WTC11 (cell line): ENCODE measurements at regions not wholly inside any gene's neighbourhood (a gene's known extent, or its start where the extent isn't known, plus 50 kb on each side); places are given as distances from the start of the nearest gene placed in this dataset.

Experiments
- ATAC-seq: fragments of 200-7000 bp; cut with Tn5 transposase; 2 replicates; pipeline ENCODE4 v1.10.0; 2021; ENCODE audit warnings: mild to moderate bottlenecking, moderate library complexity
- CTCF ChIA-PET: fragments of 300-600 bp; sonication (Branson Sonifier 250); formaldehyde crosslinking; loops from one replicate; lab custom pipeline; 2021; ENCODE audit warnings: antibody characterized with exemption; lab: Charles Lee
- POLR2A ChIA-PET: fragments of 350-600 bp; sonication (Branson Sonifier 250); formaldehyde crosslinking; loops from one replicate; lab custom pipeline; 2021; ENCODE audit warnings: antibody characterized with exemption; lab: Charles Lee
- DNase-seq: peaks from one replicate; pipeline ENCODE4 v3.0.0; 2021; ENCODE audit warnings: low spot score
- H3K27ac Mint-ChIP-seq: 2 replicates; pipeline ENCODE4 v1.8.0; 2021; ENCODE audit warnings: mixed read lengths
- H3K27me3 Mint-ChIP-seq: 2 replicates; pipeline ENCODE4 v1.8.0; 2021; ENCODE audit warnings: low read depth, mild to moderate bottlenecking, moderate library complexity, mixed read lengths
- H3K36me3 Mint-ChIP-seq: 2 replicates; pipeline ENCODE4 v1.8.0; 2021; ENCODE audit warnings: mixed read lengths
- H3K4me1 Mint-ChIP-seq: 2 replicates; pipeline ENCODE4 v1.8.0; 2022; ENCODE audit warnings: mixed read lengths
- H3K4me3 Mint-ChIP-seq: 2 replicates; pipeline ENCODE4 v1.8.0; 2021; ENCODE audit warnings: mild to moderate bottlenecking, moderate library complexity, mixed read lengths
- H3K9me3 Mint-ChIP-seq: 2 replicates; pipeline ENCODE4 v1.8.0; 2021; ENCODE audit warnings: mixed read lengths
- ARID4B ChIP-seq: sonication (generic); formaldehyde crosslinking; IDR thresholded peaks from 2 replicates; pipeline ENCODE4 v1.8.0; 2023; ENCODE audit warnings: missing genetic modification reagents, mild to moderate bottlenecking, borderline replicate concordance
- CTCF ChIP-seq: fragments of 200-600 bp; IDR thresholded peaks from 2 replicates; pipeline ENCODE4 v1.8.0; 2022; ENCODE audit warnings: antibody characterized with exemption
- ELF4 ChIP-seq: sonication (generic); formaldehyde crosslinking; IDR thresholded peaks from 2 replicates; pipeline ENCODE4 v1.8.1; 2022; ENCODE audit warnings: low read depth, mild to moderate bottlenecking, moderate library complexity, missing genetic modification reagents
- FOXJ3 ChIP-seq: sonication (generic); formaldehyde crosslinking; IDR thresholded peaks from 2 replicates; pipeline ENCODE4 v1.9.0; 2021; ENCODE audit warnings: missing genetic modification reagents, mild to moderate bottlenecking, borderline replicate concordance
- GRHL2 ChIP-seq: fragments of 250-450 bp; sonication (Bioruptor Pico); IDR thresholded peaks from 2 replicates; pipeline ENCODE4 v1.8.0; 2022; ENCODE audit warnings: mild to moderate bottlenecking, moderate library complexity; ENCODE audit not compliant: insufficient replicate concordance, severe bottlenecking
- GTF2I ChIP-seq: fragments of 250-450 bp; sonication (Bioruptor Pico); conservative IDR thresholded peaks from 2 replicates; pipeline ENCODE4 v1.4.0; 2021; ENCODE audit warnings: mild to moderate bottlenecking
- HMGXB4 ChIP-seq: sonication (generic); formaldehyde crosslinking; IDR thresholded peaks from 2 replicates; pipeline ENCODE4 v1.8.1; 2023; ENCODE audit warnings: mild to moderate bottlenecking, moderate library complexity, missing genetic modification reagents
- IRF1 ChIP-seq: sonication (generic); formaldehyde crosslinking; IDR thresholded peaks from 2 replicates; pipeline ENCODE4 v1.8.0; 2023; ENCODE audit warnings: missing genetic modification reagents
- IRF2 ChIP-seq: sonication (generic); formaldehyde crosslinking; IDR thresholded peaks from 2 replicates; pipeline ENCODE4 v1.8.0; 2022; ENCODE audit warnings: low read depth, missing genetic modification reagents, borderline replicate concordance
- JAZF1 ChIP-seq: fragments of 250-450 bp; sonication (Bioruptor Pico); IDR thresholded peaks from 2 replicates; pipeline ENCODE4 v1.9.0; 2021; ENCODE audit warnings: moderate library complexity, mild to moderate bottlenecking, inconsistent platforms
- MAX ChIP-seq: sonication (generic); formaldehyde crosslinking; IDR thresholded peaks from 2 replicates; pipeline ENCODE4 v1.8.0; 2022; ENCODE audit warnings: mild to moderate bottlenecking, missing genetic modification reagents
- MXD4 ChIP-seq: fragments of 250-450 bp; sonication (Bioruptor Pico); IDR thresholded peaks from 2 replicates; pipeline ENCODE4 v1.8.0; 2021; ENCODE audit warnings: mild to moderate bottlenecking, moderate library complexity, borderline replicate concordance
- NFATC4 ChIP-seq: fragments of 250-450 bp; sonication (Bioruptor Pico); IDR thresholded peaks from 2 replicates; pipeline ENCODE4 v1.9.0; 2021; ENCODE audit warnings: mild to moderate bottlenecking
- NR1H2 ChIP-seq: sonication (generic); formaldehyde crosslinking; IDR thresholded peaks from 2 replicates; pipeline ENCODE4 v1.9.0; 2021; ENCODE audit warnings: mild to moderate bottlenecking, moderate library complexity, missing genetic modification reagents
- NR3C1 ChIP-seq: sonication (generic); formaldehyde crosslinking; conservative IDR thresholded peaks from 2 replicates; pipeline ENCODE4 v1.8.1; 2023; ENCODE audit warnings: low read depth, mild to moderate bottlenecking, missing genetic modification reagents
- SMAD3 ChIP-seq: sonication (generic); formaldehyde crosslinking; IDR thresholded peaks from 2 replicates; pipeline ENCODE4 v1.8.0; 2022; ENCODE audit warnings: missing genetic modification reagents, mild to moderate bottlenecking, borderline replicate concordance
- SMAD4 ChIP-seq: sonication (generic); formaldehyde crosslinking; IDR thresholded peaks from 2 replicates; pipeline ENCODE4 v1.8.0; 2022; ENCODE audit warnings: mild to moderate bottlenecking, missing genetic modification reagents
- USF1 ChIP-seq: sonication (generic); formaldehyde crosslinking; IDR thresholded peaks from 2 replicates; pipeline ENCODE4 v1.8.0; 2022; ENCODE audit warnings: mild to moderate bottlenecking, missing genetic modification reagents
- ZBTB43 ChIP-seq: sonication (generic); formaldehyde crosslinking; IDR thresholded peaks from 2 replicates; pipeline ENCODE4 v1.8.1; 2023; ENCODE audit warnings: mild to moderate bottlenecking, missing genetic modification reagents
- ZNF121 ChIP-seq: sonication (generic); formaldehyde crosslinking; IDR thresholded peaks from 2 replicates; pipeline ENCODE4 v1.8.0; 2023; ENCODE audit warnings: missing genetic modification reagents
- ZNF138 ChIP-seq: sonication (generic); formaldehyde crosslinking; conservative IDR thresholded peaks from 2 replicates; pipeline ENCODE4 v1.8.1; 2022; ENCODE audit warnings: mild to moderate bottlenecking, moderate library complexity, missing genetic modification reagents
- ZNF317 ChIP-seq: sonication (generic); formaldehyde crosslinking; IDR thresholded peaks from 2 replicates; pipeline ENCODE4 v1.8.1; 2023; ENCODE audit warnings: low read depth, mild to moderate bottlenecking, moderate library complexity, missing genetic modification reagents, borderline replicate concordance

- no peak for TF ChIP-seq ARID4B (CRISPR knock-in tag)
- no peak for TF ChIP-seq USF1
- TF ChIP-seq CTCF: no peak
- no peak for TF ChIP-seq MXD4 (CRISPR knock-in tag)
- no peak for TF ChIP-seq ZNF138 (CRISPR knock-in tag)
- TF ChIP-seq ZBTB43 (CRISPR knock-in tag): no peak
- no peak for TF ChIP-seq ZNF317 (CRISPR knock-in tag)
- TF ChIP-seq IRF1 (CRISPR knock-in tag): no peak
- TF ChIP-seq NFATC4 (CRISPR knock-in tag): no peak
- no peak for TF ChIP-seq NR3C1
- TF ChIP-seq, all 79 proteins: peak for 0
Observed at GRCh38 chr9:79049371-79049770, 522.4 kb upstream of the TLE4 start (continued).

- H3K27me3 Mint-ChIP-seq: no peaks in the 10 kb centered on the region
- ChIA-PET POLR2A (no interaction called here), CTCF (interaction anchor here (0.6 kb wide), 1 partner anchor 500 kb away, joined by 4 read pairs; no protein-coding TSS in a partner anchor)
- H3K27ac Mint-ChIP-seq: no peak overlapping the region
- no peak for ATAC-seq
- no peaks in the 10 kb centered on the region for H3K36me3 Mint-ChIP-seq
- H3K9me3 Mint-ChIP-seq: no peaks in the 10 kb centered on the region
- TF ChIP-seq ZBTB43 (CRISPR knock-in tag) (no peak), USF1 (no peak), IRF2 (CRISPR knock-in tag) (no peak), MAX (CRISPR knock-in tag) (no peak), SMAD3 (CRISPR knock-in tag) (no peak), HMGXB4 (no peak), GTF2I (no peak), GRHL2 (no peak), ZNF121 (CRISPR knock-in tag) (no peak), ELF4 (CRISPR knock-in tag) (no peak), JAZF1 (CRISPR knock-in tag) (no peak), SMAD4 (CRISPR knock-in tag) (no peak), NR1H2 (CRISPR knock-in tag) (no peak), FOXJ3 (CRISPR knock-in tag) (no peak)
- no peak overlapping the region for H3K4me3 Mint-ChIP-seq
- H3K4me1 Mint-ChIP-seq: 0 out of 2 replicates have a peak, but pooled peaks cover 2% of the 10 kb centered on the region
- no peak for DNase-seq
Observed at GRCh38 chr9:79053598-79053997, 518.2 kb upstream of the TLE4 start.
